ENCODE measurements at regions not wholly inside any gene's neighbourhood (a gene's known extent, or its start where the extent isn't known, plus 50 kb on each side); places are given as distances from the start of the nearest gene placed in this dataset.
"Not testable (repeated sequence)": the region's sequence is repeated elsewhere in the genome, so short reads cannot be mapped to it uniquely, and the experiment has no call there.

DNA sequence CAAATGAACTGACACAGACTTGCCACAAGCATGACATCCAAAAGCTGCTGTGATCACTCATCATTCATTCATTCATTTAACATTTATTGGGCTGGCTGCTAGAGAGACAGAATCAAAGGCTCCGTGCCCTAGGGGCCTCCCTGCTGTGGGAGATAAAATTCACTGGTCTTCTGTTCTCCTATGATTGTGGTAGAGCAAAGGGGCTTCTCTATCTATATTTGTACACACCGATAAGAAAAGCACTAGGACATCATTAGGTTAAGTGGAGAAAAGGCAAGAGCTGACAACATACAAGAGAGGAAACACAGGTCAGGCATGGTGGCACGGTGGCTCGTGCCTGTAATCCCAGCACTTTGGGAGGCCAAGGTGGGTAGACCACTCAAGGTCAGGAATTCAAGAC, 847.0 kb downstream of the TYW1 start:
- no peak for DNase-seq (ENCODE audit: low read depth)

DNA sequence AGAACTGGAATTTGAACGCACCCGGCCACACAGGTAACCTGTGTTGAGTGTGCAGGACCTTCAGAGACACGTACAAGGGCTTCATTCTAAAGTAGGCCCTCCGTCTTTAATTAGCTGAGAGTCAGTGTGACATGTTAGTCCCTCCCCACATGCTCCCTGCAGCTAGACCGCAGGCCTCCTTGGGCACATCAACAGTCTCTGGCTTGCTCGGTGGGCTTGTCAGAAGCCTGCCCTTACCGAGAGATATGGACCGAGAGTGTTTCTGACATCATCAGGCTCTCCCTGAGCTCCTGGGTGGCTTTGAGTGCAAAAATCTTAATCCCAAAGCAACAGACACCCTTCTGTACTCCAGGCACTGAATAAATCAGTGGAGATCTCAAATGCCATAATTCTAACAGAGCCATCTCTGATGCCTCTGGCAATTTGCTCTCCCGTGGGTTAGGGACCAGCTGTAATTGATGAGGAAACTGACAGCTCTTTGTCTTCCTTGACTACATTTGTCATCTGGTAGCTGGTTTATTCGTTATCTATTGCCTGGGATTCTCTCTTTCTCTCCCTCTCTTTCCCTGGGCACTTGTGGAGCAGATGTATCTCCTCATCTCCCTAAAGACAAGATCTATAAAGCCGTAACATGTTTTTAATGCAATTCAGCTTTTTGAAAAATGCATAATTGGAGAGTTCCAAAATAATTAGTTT, 850.6 kb downstream of the TYW1 start:
- no peak for DNase-seq (ENCODE audit: low read depth)

- no peak for DNase-seq (ENCODE audit: low read depth)
Observed at GRCh38 chr7:67854221-67855178, 857.9 kb downstream of the TYW1 start.

DNA sequence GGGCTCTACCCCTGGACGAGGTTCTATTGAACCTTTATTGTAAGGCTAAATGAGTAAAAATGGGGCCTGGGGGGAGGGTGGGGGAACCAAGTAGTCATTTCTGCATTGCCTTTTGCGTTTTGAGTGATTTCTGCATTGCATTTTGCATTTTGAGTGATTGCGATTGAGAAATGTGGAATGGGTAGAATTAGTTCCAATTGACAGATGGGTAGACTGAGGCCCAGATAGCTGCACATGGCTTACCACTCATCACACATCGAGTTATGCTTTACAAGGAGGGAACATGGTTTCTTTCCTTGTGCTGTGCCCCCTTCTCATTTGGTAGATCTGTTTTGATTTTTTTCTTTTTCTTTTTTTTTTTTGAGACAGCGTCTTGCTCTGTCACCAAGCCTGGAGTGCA, 858.7 kb downstream of the TYW1 start:
- DNase-seq (ENCODE audit: low read depth): no peak

DNA sequence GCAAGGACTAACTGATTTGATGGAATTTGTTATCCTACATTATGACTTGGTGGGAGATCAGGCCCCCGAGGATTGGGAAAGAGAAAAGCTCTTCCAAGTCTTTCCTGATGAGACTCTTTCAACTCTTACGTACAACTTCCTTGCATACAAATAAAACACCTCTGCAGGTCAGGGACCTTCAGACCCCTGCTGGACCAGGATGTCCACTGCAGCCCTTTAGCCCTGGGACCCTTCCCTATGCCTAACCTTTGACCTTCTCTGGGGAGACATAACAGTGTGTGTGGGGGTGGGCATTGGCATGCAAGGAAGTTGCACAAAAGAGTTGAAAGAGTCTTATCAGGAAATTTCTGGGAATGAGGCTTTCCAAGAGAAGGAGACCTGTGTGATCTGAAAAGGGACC, 859.4 kb downstream of the TYW1 start:
- DNase-seq (ENCODE audit: low read depth): no peak

GRCh38 chr7:67857698-67858097, 861.1 kb downstream of the TYW1 start:
- DNase-seq (ENCODE audit: low read depth): no peak

DNA sequence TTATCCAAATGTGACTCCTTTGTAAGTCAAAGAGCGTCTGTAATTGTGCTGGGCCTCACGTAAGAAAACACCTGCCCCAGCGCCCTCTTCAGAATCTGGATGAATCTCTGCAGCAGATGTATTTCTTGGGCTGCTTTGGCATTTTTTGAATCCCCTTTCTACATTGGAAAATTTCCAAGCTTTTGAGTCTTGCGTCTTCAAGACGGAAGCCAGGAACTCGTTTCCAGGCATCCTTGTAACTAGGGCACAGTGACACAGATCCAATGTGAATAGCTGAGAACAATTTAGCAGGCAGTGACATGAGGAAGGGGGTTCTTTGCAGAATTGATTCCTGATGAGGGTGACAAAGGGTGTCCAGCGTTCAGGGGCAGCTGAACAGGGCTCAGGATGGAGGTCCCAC, 862.3 kb downstream of the TYW1 start:
- no peak for DNase-seq (ENCODE audit: low read depth)

DNA sequence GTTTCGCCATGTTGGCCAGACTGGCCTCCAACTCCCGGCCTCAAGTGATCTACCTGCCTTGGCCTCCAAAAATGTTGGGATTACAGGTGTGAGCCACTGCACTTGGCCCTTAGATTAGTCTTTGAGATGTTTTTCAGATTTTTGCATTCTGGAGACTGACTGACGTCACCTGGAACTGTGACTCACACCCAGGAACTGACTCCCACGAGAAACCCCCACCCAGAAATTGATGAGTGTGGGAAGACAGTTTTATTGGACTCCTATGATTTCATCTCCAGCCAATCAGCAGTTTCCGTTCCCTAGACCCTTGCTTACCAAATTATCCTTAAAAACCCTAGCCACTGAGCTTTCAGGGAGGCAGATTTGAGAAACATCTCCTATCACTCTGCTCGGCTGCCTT, 867.3 kb downstream of the TYW1 start:
- DNase-seq (ENCODE audit: low read depth): no peak

GRCh38 chr7:67866054-67866453, 869.4 kb downstream of the TYW1 start:
- DNase-seq (ENCODE audit: low read depth): no peak

- DNase-seq (ENCODE audit: low read depth): no peak
Observed at GRCh38 chr7:67866812-67867211, 870.2 kb downstream of the TYW1 start.

DNA sequence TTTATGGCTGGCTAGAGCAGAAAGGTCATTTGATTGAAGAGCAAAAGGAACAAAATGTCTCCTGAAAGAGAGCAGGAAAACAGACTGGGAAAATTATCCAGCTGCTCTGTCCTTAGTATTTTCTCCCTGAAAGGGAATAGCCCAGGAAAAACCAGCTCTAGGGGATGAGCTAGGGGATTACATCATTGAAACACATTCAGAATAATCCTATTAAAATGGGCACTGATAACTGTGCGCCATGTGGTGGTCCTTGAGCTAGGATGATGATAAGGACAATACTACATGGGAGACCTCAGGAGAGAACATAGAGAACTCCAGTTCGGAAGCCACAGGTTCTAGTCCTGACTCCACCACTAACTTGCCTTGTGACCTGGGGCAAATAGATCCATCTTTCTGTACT, 873.8 kb downstream of the TYW1 start:
- no peak for DNase-seq (ENCODE audit: low read depth)

- DNase-seq (ENCODE audit: low read depth): no peak
Observed at GRCh38 chr7:67875558-67875957, 878.9 kb downstream of the TYW1 start.

GRCh38 chr7:67878808-67879207, 882.2 kb downstream of the TYW1 start:
- no peak for DNase-seq (ENCODE audit: low read depth)

DNA sequence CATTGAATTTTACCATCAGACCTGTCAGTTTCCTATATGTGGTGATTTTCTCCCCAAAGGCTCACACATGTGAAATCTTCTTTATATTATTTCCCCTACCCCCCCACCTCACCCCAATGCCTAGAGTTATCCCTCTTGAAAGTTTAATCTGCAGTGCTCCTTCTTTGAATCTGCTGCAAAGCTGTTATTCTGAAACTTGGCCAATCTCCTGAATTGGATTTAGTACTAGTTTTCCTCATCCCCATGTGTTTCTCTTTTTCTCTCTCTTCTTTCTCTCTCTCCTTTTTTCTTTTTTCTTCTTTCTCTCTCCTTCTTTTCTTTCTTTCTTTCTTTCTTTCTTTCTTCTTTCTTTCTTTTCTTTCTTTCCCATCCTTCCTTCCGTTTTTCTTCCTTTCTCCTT, 886.2 kb downstream of the TYW1 start:
- DNase-seq (ENCODE audit: low read depth): no peak

DNA sequence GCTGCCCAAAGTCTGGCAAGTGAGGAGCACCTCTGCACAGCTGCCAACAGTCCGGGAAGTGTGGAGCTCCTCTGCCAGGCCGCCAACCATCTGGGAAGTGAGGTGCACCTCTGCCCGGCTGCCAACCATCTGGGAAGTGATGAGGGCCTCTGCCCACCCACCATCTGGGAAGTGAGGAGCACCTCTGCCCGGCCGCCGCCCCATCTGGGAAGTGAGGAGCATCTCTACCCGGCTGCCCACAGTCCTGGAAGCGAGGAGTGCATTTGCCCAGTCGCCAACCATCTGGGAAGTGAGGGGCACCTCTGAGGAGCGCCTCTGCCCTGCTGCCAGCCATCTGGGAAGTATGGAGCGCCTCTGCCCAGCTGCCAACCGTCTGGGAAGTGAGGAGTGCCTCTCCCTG, 893.7 kb downstream of the TYW1 start:
- DNase-seq (ENCODE audit: low read depth): no peak

GRCh38 chr7:67894746-67895145, 898.1 kb downstream of the TYW1 start:
- DNase-seq (ENCODE audit: low read depth): no peak

DNA sequence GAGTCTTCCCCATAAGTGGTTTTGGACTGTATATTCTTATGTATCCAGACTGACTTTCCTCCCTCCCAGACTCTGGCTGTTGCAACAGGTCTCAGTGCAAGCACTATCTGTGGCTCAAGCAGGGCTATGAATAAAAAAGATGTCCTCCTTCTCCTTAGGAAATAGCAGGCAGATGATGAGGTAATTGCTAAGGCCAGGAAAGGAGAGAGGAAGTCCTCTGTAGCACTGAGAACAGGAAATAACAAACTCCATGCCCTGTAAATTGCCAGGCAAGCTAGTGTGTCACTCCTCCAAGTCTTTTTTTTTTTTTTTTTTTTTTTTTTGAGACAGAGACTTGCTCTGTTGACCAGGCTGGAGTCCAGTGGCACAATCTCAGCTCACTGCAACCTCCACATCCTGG, 900.1 kb downstream of the TYW1 start:
- no peak for DNase-seq (ENCODE audit: low read depth)

DNA sequence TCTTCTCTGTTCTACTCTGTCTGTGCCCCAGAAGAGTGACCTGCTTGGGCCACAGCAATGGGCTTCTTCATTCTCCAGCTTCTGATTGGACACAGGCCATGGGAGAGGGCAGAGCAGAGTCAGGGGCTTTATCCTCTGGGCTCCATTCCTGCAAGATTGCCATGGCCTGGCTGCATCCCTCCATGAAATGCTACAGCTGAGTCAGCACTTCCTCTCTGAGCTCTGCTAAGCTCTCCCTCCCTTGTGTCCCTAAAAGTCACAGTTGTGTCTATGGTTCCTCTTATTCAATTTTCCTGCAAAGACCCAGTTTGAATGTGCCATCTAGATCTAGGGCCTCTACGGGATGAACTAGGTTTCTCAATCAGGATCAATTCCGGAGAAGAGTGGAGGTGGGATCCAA, 903.8 kb downstream of the TYW1 start:
- DNase-seq (ENCODE audit: low read depth): no peak

DNA sequence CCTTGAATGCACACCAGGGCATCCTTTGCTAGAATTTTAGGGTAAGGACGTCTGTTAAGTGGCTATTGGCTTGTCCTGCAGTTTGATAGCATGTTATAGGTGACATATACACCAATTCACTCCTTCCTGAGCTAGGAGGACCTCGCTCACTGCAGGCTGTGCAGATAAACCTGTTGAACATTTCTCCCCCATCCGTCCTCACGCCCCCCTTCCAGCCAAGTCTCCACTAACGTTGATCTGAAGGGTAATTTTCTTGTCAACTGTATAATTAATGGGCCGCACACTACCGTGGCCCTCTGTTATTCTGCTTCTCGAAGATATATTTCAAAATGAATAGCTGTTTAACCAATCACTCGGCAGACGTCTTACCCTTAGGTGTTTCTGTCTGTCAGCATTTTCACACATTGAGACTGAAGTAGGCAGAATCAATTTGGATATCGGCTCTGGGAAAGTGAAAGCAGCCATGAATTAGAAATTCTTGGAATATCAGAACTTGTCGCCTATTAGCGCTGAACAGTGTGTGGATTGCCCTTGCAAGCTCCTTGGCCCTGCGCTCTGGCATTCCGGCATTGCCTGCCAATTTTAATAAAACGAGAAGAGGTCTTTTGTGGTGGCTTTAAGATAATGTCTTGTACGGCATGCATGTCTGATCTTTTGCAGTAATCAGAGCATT, 905.3 kb downstream of the TYW1 start:
- no peak for DNase-seq (ENCODE audit: low read depth)

DNA sequence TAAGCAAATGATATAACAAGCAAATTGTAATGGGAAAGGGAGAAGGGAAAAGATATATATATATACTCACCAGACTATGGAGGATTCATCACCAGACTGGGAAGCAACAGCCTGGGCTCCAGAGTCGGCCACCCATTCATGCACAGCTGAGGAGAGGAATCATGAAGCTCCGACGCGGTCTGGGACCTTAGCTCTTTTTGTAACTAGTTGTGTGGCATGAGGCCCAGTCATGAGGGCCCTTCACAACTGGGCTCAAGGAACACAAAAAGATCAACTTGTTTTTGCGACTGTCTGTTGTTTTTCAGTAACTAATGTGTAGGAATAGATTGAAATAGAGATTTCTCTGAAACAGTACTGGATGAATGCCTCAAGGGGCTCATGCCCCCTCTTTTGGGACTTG, 911.2 kb downstream of the TYW1 start:
- no peak for DNase-seq (ENCODE audit: low read depth)

GRCh38 chr7:67912437-67912836, 915.8 kb downstream of the TYW1 start:
- no peak for DNase-seq (ENCODE audit: low read depth)

GRCh38 chr7:67913604-67914003, 917.0 kb downstream of the TYW1 start:
- no peak for DNase-seq (ENCODE audit: low read depth)

DNA sequence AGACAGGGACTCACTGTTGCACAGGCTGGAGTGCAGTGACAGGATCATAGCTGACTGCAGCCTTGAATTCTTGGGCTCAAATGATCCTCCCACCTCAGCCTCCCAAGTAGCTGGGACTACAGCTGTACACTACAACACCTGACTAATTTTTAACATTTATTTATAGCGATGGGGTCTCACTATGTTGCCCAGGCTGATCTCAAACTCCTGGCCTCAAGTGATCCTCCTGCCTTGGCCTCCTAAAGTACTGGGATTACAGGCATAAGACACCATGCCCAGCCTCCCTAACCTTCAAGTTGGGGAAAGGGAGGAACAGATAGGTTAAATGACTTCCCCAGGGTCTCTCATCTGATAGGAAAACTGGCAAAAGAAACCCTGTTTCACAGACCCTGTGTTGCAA, 919.5 kb downstream of the TYW1 start:
- DNase-seq (ENCODE audit: low read depth): not testable (repeated sequence)

All from ELR (cell line).